ENCODE measurements at regions not wholly inside any gene's neighbourhood (a gene's known extent, or its start where the extent isn't known, plus 50 kb on each side); places are given as distances from the start of the nearest gene placed in this dataset.
A peak's percentile ranks its signal among the peaks of the same experiment; 100 is the strongest.
"Not testable (repeated sequence)": the region's sequence is repeated elsewhere in the genome, so short reads cannot be mapped to it uniquely, and the experiment has no call there.

- Histone ChIP-seq H3K27me3 (ENCODE audit: control insufficient read depth, insufficient read depth, low read length) (no peaks in the 10 kb centered on the region), H3K27ac (ENCODE audit: low read length) (no peak overlapping the region), H3K4me1 (ENCODE audit: control insufficient read depth, low read depth, low read length) (peaks cover 5% of the 10 kb centered on the region), H3K36me3 (ENCODE audit: control insufficient read depth, low read depth, low read length) (no peaks in the 10 kb centered on the region), H3K4me3 (ENCODE audit: low read length) (no peak overlapping the region), H3K9me3 (ENCODE audit: control insufficient read depth, low read depth, low read length) (no peaks in the 10 kb centered on the region), H3K9ac (ENCODE audit: low read length) (no peak overlapping the region)
Measured at GRCh38 chr6:90463359-90463758, 123.5 kb downstream of the MAP3K7 start.

GRCh38 chr6:90462102-90462501, 124.8 kb downstream of the MAP3K7 start:
- Histone ChIP-seq H3K9me3 (ENCODE audit: control insufficient read depth, low read depth, low read length) (no peaks in the 10 kb centered on the region), H3K4me3 (ENCODE audit: low read length) (no peak overlapping the region), H3K9ac (ENCODE audit: low read length) (no peak overlapping the region), H3K27ac (ENCODE audit: low read length) (no peak overlapping the region), H3K4me1 (ENCODE audit: control insufficient read depth, low read depth, low read length) (peaks cover 5% of the 10 kb centered on the region), H3K27me3 (ENCODE audit: control insufficient read depth, insufficient read depth, low read length) (no peaks in the 10 kb centered on the region), H3K36me3 (ENCODE audit: control insufficient read depth, low read depth, low read length) (no peaks in the 10 kb centered on the region)

DNA sequence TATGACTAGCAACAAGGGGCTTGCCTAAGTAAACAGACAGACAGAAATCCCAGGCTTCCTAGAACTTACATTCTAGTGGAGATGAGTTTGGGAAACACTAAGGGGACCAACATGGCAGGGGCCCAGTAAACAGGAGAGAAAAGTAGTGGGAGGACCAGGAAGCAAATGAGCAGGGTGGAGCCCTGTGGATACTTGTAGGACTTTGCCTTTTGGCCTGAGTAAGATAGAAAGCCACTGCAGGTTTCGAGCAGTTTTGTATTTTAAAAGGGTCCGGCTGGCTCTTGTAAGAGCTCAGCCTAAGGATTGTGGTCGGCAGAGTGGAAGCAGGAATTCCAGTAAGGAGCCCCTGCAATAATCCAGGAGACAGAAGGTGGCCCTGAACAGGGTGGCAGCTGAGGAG, 125.5 kb downstream of the MAP3K7 start:
- Histone ChIP-seq H3K4me3 (ENCODE audit: low read length) (no peak overlapping the region), H3K27me3 (ENCODE audit: control insufficient read depth, insufficient read depth, low read length) (no peaks in the 10 kb centered on the region), H3K27ac (ENCODE audit: low read length) (no peak overlapping the region), H3K4me1 (ENCODE audit: control insufficient read depth, low read depth, low read length) (peaks cover 2% of the 10 kb centered on the region), H3K9ac (ENCODE audit: low read length) (no peak overlapping the region), H3K36me3 (ENCODE audit: control insufficient read depth, low read depth, low read length) (no peaks in the 10 kb centered on the region), H3K9me3 (ENCODE audit: control insufficient read depth, low read depth, low read length) (no peaks in the 10 kb centered on the region)

DNA sequence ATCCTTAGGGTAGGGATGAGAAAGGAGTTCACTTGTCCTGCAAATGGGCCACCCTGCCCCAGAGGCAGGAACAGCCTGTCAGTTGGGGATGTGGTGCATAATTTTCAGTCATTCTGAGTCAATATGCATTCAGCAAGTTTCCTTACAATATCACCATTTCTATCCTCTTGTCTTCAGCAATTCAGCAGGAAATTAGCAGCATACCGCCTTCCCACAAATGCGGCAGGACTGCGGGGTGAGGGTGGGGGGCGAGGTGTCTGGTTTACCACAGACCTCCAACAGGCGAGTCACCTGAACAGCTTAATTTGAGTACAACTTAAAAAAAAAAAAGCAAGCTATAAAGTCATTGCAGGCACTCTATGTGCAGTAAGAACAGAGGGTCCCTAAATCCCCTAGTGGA, 126.8 kb downstream of the MAP3K7 start:
- no peak overlapping the region for H3K27ac ChIP-seq (ENCODE audit: low read length)
- H3K4me3 ChIP-seq (ENCODE audit: low read length): no peak overlapping the region
- no peak overlapping the region for H3K9ac ChIP-seq (ENCODE audit: low read length)
- no peaks in the 10 kb centered on the region for H3K9me3 ChIP-seq (ENCODE audit: control insufficient read depth, low read depth, low read length)
- H3K4me1 ChIP-seq (ENCODE audit: control insufficient read depth, low read depth, low read length): no peaks in the 10 kb centered on the region
- no peaks in the 10 kb centered on the region for H3K36me3 ChIP-seq (ENCODE audit: control insufficient read depth, low read depth, low read length)
- no peaks in the 10 kb centered on the region for H3K27me3 ChIP-seq (ENCODE audit: control insufficient read depth, insufficient read depth, low read length)

GRCh38 chr6:90459225-90459758, 127.6 kb downstream of the MAP3K7 start:
- no peak overlapping the region for H3K27ac ChIP-seq (ENCODE audit: low read length)
- H3K36me3 ChIP-seq (ENCODE audit: control insufficient read depth, low read depth, low read length): no peaks in the 10 kb centered on the region
- no peak overlapping the region for H3K9ac ChIP-seq (ENCODE audit: low read length)
- no peaks in the 10 kb centered on the region for H3K4me1 ChIP-seq (ENCODE audit: control insufficient read depth, low read depth, low read length)
- no peaks in the 10 kb centered on the region for H3K9me3 ChIP-seq (ENCODE audit: control insufficient read depth, low read depth, low read length)
- H3K4me3 ChIP-seq (ENCODE audit: low read length): no peak overlapping the region
- no peaks in the 10 kb centered on the region for H3K27me3 ChIP-seq (ENCODE audit: control insufficient read depth, insufficient read depth, low read length)

- Histone ChIP-seq H3K9me3 (ENCODE audit: control insufficient read depth, low read depth, low read length) (no peaks in the 10 kb centered on the region), H3K9ac (ENCODE audit: low read length) (no peak overlapping the region), H3K36me3 (ENCODE audit: control insufficient read depth, low read depth, low read length) (no peaks in the 10 kb centered on the region), H3K27ac (ENCODE audit: low read length) (no peak overlapping the region), H3K4me1 (ENCODE audit: control insufficient read depth, low read depth, low read length) (no peaks in the 10 kb centered on the region), H3K4me3 (ENCODE audit: low read length) (no peak overlapping the region), H3K27me3 (ENCODE audit: control insufficient read depth, insufficient read depth, low read length) (no peaks in the 10 kb centered on the region)
Measured at GRCh38 chr6:90458353-90459224, 128.3 kb downstream of the MAP3K7 start.

GRCh38 chr6:90457867-90458259, 129.0 kb downstream of the MAP3K7 start:
- H3K27me3 ChIP-seq (ENCODE audit: control insufficient read depth, insufficient read depth, low read length): no peaks in the 10 kb centered on the region
- no peaks in the 10 kb centered on the region for H3K36me3 ChIP-seq (ENCODE audit: control insufficient read depth, low read depth, low read length)
- H3K4me1 ChIP-seq (ENCODE audit: control insufficient read depth, low read depth, low read length): no peaks in the 10 kb centered on the region
- H3K9me3 ChIP-seq (ENCODE audit: control insufficient read depth, low read depth, low read length): no peaks in the 10 kb centered on the region
- no peak overlapping the region for H3K4me3 ChIP-seq (ENCODE audit: low read length)
- no peak overlapping the region for H3K9ac ChIP-seq (ENCODE audit: low read length)
- no peak overlapping the region for H3K27ac ChIP-seq (ENCODE audit: low read length)

GRCh38 chr6:90456997-90457866, 129.6 kb downstream of the MAP3K7 start:
- H3K27ac ChIP-seq (ENCODE audit: low read length); H3K27me3 ChIP-seq (ENCODE audit: control insufficient read depth, insufficient read depth, low read length); H3K4me3 ChIP-seq (ENCODE audit: low read length); H3K9ac ChIP-seq (ENCODE audit: low read length); H3K36me3 ChIP-seq (ENCODE audit: control insufficient read depth, low read depth, low read length); H3K9me3 ChIP-seq (ENCODE audit: control insufficient read depth, low read depth, low read length); H3K4me1 ChIP-seq (ENCODE audit: control insufficient read depth, low read depth, low read length): not testable (repeated sequence)

DNA sequence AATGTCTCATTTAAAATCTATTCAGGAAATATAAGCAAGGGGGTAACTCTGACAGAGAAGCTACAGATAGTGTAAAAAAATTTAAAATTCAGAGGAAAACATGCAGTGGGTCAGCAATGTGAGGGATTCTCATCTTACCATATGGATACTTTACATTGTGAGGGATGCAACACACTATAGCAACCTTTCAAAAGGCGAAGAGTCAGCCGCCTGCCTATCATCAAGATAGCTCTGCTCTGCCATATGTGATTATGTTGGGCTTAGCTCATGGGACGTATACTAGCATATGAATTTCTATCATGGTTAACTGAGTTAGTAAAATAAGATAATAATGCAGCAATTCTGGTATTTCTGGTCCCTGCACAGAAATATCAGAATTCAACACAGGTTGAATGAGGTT, 130.9 kb downstream of the MAP3K7 start:
- no peaks in the 10 kb centered on the region for H3K27me3 ChIP-seq (ENCODE audit: control insufficient read depth, insufficient read depth, low read length)
- H3K9me3 ChIP-seq (ENCODE audit: control insufficient read depth, low read depth, low read length): no peaks in the 10 kb centered on the region
- H3K4me1 ChIP-seq (ENCODE audit: control insufficient read depth, low read depth, low read length): peaks cover 6% of the 10 kb centered on the region
- no peaks in the 10 kb centered on the region for H3K36me3 ChIP-seq (ENCODE audit: control insufficient read depth, low read depth, low read length)
- no peak overlapping the region for H3K9ac ChIP-seq (ENCODE audit: low read length)
- H3K27ac ChIP-seq (ENCODE audit: low read length): no peak overlapping the region
- H3K4me3 ChIP-seq (ENCODE audit: low read length): no peak overlapping the region

DNA sequence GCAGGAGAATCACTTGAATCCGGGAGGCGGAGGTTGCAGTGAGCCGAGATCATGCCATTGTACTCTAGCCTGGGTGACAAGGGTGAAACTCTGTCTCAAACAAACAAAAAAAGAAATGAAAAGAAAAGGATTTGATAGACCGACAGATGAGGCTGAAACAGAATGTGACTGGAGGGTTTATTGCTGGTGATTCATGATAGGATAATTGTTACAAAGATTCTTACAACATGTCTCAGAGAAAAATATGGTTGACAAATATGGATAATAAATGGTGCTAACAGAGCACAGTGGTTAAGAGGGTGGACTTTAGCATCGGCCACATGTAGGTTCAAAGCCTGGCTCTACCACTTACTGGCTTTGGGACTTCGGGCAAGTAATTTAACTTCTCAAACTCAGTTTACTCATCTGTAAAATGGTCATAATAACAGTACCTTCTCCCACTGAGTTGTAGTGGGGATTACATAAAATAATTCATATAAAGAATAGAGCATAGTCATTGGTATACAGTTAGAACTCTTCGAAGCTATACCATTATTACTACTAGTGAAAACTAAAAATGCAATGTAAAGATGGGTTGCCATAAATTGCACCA, 131.9 kb downstream of the MAP3K7 start:
- Histone ChIP-seq H3K9me3 (ENCODE audit: control insufficient read depth, low read depth, low read length) (no peaks in the 10 kb centered on the region), H3K27ac (ENCODE audit: low read length) (no peak overlapping the region), H3K4me3 (ENCODE audit: low read length) (no peak overlapping the region), H3K4me1 (ENCODE audit: control insufficient read depth, low read depth, low read length) (peaks cover 16% of the 10 kb centered on the region), H3K27me3 (ENCODE audit: control insufficient read depth, insufficient read depth, low read length) (no peaks in the 10 kb centered on the region), H3K36me3 (ENCODE audit: control insufficient read depth, low read depth, low read length) (no peaks in the 10 kb centered on the region), H3K9ac (ENCODE audit: low read length) (no peak overlapping the region)

- no peak overlapping the region for H3K9ac ChIP-seq (ENCODE audit: low read length)
- H3K4me3 ChIP-seq (ENCODE audit: low read length): peak overlapping the region; percentile 18
- no peak overlapping the region for H3K27ac ChIP-seq (ENCODE audit: low read length)
- H3K36me3 ChIP-seq (ENCODE audit: control insufficient read depth, low read depth, low read length): no peaks in the 10 kb centered on the region
- no peaks in the 10 kb centered on the region for H3K27me3 ChIP-seq (ENCODE audit: control insufficient read depth, insufficient read depth, low read length)
- H3K4me1 ChIP-seq (ENCODE audit: control insufficient read depth, low read depth, low read length): peaks cover 19% of the 10 kb centered on the region
- no peaks in the 10 kb centered on the region for H3K9me3 ChIP-seq (ENCODE audit: control insufficient read depth, low read depth, low read length)
Measured at GRCh38 chr6:90450268-90450953, 136.5 kb downstream of the MAP3K7 start.

Measured in iPS-18a (cell line).